Hepatocyte (in vitro differentiated cells): ENCODE measurements at regions not wholly inside any gene's neighbourhood (a gene's known extent, or its start where the extent isn't known, plus 50 kb on each side); places are given as distances from the start of the nearest gene placed in this dataset.

Source experiments
- EZH2 ChIP-seq: fragments of 200-600 bp; sonication (generic); IDR thresholded peaks from 2 replicates; pipeline ENCODE4 v1.6.1; 2016; ENCODE audit warnings: antibody characterized with exemption, mild to moderate bottlenecking, borderline replicate concordance
- EZH2phosphoT487 ChIP-seq: fragments of 200-600 bp; sonication (generic); IDR thresholded peaks from one replicate; pipeline ENCODE4 v1.6.1; 2018; ENCODE audit warnings: antibody characterized with exemption, mild to moderate bottlenecking, low read depth, moderate library complexity; ENCODE audit not compliant: unreplicated experiment, severe bottlenecking
- TF ChIP-seq, protein P1 (sequence below): fragments of 200-600 bp; sonication (generic); IDR thresholded peaks from 2 replicates; pipeline ENCODE4 v1.5.1; 2016; ENCODE audit warnings: antibody characterized with exemption, mild to moderate bottlenecking; ENCODE audit not compliant: poor library complexity

GRCh38 chr9:93825348-93826115, 129.6 kb downstream of the BARX1 start:
- TF ChIP-seq, protein P1, sequence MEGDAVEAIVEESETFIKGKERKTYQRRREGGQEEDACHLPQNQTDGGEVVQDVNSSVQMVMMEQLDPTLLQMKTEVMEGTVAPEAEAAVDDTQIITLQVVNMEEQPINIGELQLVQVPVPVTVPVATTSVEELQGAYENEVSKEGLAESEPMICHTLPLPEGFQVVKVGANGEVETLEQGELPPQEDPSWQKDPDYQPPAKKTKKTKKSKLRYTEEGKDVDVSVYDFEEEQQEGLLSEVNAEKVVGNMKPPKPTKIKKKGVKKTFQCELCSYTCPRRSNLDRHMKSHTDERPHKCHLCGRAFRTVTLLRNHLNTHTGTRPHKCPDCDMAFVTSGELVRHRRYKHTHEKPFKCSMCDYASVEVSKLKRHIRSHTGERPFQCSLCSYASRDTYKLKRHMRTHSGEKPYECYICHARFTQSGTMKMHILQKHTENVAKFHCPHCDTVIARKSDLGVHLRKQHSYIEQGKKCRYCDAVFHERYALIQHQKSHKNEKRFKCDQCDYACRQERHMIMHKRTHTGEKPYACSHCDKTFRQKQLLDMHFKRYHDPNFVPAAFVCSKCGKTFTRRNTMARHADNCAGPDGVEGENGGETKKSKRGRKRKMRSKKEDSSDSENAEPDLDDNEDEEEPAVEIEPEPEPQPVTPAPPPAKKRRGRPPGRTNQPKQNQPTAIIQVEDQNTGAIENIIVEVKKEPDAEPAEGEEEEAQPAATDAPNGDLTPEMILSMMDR = no peak
- TF ChIP-seq EZH2 (no peak), EZH2phosphoT487 (no peak)
